COLO829 (cell line): ENCODE measurements at regions not wholly inside any gene's neighbourhood (a gene's known extent, or its start where the extent isn't known, plus 50 kb on each side); places are given as distances from the start of the nearest gene placed in this dataset.
A peak's percentile ranks its signal among the peaks of the same experiment; 100 is the strongest.

Source experiments
- DNase-seq: peaks from one replicate; pipeline ENCODE4 v3.0.0; 2012; ENCODE audit warnings: low spot score

DNA sequence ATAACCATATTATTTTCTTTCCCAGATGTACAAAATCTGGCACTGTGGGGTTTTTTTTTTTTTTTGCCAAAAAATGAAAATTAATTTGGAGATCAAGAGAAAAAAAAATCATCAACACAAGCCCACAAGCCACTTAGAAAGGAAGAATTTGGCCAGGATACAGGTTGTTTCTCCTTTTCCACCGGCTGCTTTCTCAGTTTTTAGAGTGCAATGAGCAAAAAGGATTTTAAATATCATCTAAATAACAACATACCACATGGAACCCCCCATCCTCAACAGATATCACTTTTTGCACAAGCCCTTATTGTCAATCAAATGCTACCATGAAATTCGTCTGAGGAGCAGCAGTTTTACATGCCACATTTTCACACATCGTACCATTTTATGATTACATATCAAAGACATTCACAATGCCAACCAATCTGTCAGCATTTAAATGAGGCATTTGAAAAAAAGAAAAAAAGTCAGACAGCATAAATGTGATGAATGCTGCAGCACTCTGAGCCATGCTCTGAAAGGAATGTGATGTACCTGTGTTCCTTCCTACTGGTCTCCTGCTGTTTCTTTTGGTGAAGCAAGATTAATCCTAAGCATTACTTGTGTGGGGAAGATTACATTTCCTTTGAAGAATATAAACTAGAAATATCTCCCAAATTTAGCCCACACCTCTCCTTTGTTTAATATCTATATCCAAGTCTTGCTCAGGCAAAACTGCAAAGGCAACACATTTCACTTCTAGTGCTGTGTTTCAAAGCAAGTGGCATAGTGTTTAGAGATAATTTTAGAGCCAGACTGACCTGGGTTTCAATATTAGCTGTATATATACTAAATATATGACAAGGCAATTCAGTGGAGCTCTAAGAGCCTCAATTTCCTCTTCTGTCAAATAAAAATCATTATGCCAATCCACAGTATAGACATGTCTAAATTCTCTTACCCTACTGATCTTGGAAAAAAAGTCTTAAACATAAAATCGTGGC lies 391.3 kb downstream of the CMPK2 start:
- no peak for DNase-seq

DNA sequence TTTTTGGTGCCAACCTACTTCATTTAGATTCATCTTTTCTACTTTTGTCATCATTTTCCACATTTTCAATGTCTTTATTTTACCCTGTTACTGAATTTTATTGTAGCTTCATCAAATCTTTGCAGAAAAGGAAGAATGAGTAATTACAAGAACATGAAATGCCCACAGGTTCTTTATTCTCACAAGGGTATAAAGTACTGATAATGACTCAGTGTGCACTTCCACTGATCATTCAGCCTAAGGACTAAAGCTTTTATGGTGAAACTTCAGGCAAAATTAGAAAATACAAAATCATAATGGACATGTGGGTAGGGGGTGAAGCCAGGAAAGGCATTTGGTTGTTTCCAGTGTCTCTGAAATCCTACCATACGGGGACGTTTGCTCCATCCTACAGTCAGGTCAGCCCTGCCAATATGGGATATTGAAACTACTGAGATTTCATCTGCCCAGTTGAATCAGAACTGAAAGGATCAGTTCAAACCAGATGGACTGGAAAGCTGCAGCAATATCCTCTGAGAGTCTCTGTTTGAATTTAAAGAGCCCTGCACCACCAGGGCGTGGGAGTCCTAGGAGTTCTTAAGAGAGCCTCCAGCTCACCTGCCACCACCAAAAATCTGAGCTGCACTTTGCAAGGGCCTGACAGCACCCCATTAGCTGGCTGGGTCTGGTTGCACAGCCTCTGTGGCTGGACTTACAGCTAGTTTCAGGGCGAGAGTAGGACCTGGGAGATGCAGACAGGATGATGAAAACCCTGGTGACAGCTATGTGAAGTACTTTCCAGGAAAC lies 390.4 kb downstream of the CMPK2 start:
- DNase-seq = no peak

DNA sequence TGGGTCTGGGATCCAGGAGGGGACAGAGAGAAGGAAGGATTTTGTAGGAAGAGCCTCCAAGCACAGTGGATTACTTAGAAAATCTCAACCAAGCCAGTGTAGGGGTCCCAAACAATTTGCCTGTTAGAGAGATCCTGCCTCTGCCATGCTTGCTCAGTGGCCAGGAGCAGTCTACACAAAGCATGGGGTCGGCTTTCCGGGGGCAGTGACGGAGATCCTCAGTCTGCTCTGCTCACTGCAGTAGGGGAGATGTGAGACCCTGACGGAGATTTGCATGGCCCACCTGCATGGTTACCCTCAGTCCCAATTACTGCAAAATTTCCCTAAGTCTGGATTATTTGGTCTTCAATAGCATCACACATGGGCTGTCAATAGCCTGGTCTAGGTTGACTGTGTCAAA lies 385.2 kb downstream of the CMPK2 start:
- no peak for DNase-seq

DNA sequence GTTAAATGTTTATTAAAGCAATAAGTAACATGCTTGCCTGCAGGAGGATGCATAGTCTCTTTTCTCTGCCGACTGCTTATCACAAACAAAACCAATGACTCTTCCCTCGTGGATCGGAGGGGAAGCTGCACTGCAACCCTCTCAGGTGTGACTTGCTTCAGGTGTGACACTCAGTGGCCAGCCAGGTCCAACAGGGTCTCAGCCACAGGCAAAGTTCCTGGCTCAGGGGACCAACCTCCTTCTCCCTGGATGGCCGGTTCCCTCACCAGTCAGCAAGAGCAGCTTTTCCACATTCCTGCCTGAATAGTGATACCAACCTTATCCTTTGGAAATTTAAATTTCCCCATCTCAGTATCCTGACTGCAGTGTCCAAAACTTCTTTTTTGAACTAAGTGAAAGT lies 383.5 kb downstream of the CMPK2 start:
- DNase-seq = no peak

DNA sequence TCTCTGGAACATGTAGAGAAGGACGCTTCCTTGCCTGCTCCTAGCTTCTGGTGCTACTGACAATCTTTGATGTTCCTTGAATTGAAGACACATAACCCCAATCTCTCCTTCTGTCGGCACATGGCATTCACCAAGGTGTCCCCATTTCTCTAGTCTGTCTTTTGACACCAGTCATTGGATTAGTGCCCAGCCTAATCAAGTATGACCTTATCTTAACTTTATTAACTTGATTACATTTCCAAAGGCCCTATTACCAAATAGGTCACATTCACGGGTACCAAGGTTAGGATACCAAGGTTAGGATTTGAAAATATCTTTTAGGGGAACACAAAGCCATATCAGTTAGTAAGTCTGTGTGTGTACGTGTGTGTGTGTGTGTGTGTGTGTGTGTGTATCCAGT lies 377.9 kb downstream of the CMPK2 start:
- DNase-seq = no peak

DNA sequence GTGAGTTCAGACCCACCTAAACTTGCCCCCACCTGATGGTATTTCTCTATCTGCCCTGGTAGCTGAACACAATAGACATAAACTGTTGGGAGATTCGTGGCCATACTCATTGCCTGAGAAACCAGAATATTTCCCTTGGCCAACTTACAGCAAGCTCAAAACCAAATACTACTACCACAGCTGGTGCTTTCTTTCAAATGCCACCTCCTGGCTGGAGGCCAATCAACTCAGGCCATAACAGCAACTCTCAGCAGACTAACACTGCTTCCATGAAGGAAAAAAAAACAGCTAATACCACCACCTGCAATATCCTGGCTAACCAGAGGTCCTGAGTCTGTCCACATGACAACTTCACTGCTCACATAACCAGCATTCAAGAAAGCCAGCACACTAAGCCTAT lies 373.1 kb downstream of the CMPK2 start:
- no peak for DNase-seq

DNA sequence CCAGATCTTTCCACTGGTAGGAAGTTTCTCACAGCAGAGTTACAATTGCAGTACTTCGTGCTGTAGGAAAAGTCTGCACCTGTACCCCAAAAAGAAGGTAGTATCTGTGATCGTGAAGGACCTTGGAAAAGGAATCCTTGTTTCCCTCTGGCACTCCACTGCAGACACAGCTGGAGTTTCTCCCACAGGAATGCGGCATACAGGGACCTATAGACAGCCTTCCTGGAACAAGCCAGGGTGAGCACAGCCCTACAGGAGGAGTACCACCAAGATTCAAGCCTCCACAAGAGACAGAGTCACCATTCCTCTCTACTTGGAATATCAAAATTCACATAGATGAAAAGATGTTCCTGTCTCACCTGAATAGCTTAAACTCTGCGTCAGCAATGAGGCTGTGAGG lies 372.4 kb downstream of the CMPK2 start:
- no peak for DNase-seq

DNA sequence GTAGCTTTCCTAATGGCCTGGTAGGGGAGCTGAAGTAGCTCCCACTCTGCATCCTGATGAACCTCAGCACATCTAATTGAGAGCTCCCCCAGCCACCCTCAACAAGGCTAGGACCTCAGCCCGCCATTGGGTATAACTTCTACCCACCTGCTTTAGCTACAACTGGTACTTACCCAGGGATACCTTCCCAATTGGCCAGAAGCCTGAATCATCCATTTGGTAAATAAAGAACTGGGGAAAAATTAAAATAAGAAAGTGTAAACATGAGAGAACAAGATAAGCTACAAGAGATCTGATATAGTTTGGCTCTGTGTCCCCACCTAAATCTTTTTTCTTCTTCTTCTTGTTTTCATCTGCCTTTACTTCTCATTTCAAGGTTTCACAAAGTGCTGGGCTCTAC lies 372.0 kb downstream of the CMPK2 start:
- DNase-seq = no peak

DNA sequence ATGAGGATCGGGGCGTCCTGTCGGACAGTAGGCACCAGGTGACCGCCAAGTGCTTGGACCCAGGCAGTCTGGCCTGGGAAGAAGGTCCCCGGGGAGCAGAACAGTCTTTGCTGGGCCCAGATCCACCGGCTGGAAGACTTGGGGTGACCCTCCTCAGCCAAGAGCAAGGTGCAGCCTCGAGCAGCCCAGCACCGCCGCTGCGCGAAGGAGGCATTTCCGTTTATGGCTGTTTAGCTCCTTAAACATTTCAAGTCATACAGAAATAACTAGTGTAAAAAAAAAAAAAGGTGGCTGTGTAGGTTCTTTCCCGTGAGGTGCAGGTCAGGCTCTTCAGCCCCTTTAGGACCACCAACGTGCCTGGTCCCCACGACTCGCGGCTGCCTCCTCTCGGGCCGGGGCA lies 370.2 kb downstream of the CMPK2 start:
- no peak for DNase-seq

DNA sequence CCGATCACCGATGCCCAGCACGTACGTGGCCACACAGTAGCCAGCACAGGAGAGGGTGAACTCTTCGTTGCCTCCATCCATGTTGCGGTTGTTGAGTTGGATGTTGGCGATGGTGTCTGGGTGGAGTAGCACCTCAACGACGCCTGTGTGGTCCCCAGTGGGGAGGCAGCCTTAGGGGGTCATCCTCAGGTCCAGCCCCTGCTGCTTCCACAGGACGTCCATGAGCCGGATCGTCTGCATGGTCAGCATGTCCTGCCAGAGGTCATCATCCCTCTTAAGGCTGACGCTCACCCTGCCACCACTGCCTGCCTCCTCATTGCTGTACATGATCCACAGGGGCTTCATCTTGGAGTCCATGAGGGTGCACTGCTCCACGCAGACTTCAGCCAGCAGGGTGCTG lies 369.3 kb downstream of the CMPK2 start:
- no peak for DNase-seq

DNA sequence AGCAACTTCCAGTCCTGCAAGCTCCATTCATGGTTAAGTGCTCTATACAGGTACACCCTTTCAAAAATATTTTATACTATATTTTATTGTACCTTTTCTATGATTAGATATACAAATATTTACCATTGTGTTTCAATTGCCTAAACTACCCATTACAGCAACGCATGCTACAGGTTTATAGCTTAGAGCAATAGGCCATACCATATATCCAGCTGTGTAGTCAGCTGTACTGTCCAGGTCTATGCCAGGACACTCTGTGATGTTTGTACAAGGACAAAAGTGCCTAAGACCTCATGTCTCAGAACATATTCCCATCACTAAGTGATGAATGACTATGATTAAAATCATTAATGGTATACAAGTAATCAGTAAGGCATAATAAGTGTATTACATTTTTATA lies 368.7 kb downstream of the CMPK2 start:
- DNase-seq = no peak

DNA sequence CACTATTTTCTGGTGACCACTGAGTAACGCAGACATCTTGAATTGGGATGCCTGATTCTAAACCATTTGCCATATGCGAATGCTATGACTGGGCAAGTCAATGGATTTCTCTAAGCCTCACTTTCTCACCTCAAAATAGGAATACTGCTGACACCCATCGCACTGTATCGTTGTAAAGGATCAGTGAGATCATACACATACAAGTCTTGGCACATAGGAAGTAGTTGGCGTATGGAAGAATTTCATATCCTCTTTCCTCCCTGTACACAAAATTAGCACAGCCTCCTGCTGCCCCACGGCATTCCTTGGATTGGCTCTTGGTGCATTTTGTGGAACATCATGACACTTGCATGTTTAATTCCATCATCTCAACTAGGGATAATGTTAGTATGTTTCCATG lies 366.9 kb downstream of the CMPK2 start:
- no peak for DNase-seq

DNA sequence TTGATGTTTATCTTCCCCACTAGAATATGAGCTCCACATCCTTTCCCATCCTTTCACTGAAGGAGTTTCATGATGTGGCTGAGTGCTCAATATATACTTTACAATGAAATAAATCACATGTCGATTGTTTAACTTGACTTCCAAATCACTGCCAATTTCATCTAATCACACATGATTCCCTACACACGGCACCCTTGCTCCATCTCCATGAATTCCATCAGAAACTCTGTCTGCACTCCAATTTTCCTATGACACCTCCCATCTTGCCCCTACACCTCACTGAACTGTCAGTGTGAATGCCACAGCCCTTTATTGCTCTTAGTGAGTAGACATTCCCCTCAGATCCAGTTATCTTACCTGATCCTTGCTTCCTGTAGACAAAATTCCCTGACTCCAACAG lies 366.0 kb downstream of the CMPK2 start:
- no peak for DNase-seq

DNA sequence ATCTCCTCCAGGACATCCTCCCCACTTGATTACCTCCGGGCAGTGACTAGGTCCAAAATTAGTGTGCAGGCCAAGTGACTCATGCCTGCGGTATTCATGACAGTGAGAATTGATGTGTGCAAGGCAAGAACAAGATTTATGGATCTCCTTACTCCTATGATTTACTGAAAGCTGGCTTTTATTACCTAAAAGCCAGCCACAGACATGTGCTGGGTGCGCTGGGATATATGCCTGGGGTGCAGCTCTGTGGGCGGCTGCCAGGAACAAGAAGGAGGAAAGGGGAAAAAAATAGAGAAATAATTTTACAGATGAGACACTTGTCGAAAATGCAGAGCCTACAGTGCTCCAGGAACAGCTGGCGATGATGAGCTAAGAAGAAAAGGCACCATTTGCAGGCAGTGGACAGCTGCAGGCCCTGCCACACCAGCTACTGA lies 359.3 kb downstream of the CMPK2 start:
- DNase-seq = peak; percentile 67

DNA sequence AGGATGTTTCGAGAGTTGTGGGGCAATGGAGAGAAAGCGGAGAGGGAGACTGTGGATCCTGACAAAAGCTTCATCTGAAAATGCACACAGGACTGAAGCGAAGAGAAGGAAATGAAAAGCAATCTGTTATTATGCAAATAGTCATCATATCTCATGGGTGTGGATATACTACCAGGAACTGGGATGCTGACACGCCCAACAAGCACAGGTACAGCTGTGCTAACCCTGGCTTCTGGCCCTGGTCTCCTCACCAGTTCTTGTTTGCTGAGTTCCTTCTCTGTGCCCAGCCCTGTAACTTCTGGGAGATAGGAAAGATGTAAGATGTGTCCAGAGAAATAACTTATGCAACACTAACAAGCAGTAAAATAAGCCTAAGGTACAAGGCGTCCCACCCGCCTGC lies 358.8 kb downstream of the CMPK2 start:
- no peak for DNase-seq

DNA sequence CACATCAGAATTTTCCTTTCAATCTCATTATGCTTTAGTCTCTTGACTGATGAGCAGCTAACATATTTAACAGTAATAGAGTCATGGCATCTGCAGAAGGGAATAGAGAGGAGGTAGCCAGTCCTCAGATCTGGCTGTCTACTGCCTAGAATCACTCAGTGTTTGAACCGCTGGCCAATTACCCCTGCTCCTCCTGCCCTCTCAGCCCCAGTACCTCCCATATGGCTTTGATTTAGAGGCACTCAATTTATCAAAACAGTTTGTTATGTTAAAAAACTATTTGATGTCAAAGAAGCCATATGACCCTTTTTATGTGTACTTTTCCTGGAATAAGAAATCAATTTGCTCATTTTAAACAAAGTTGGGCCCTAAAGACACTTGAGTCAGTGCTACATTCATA lies 355.2 kb downstream of the CMPK2 start:
- DNase-seq = no peak

DNA sequence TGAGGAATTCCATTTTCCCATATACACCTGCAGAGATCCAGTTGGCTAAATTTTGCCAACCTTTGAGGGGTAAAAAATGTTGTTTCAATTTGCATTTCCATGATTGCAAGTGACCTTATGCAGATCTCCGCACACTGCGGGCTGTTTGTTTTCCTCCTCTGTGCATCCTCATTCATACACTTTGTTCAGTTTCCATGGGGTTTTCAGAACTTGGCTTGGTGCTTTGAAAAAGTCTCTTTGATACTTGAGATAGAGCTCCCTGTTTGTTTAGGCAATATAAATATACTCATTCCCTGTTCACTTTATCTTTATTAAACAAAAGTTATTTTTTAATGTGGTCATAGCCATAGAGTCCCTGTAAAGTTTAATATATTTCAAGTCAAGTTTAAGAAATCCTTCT lies 353.1 kb downstream of the CMPK2 start:
- no peak for DNase-seq

DNA sequence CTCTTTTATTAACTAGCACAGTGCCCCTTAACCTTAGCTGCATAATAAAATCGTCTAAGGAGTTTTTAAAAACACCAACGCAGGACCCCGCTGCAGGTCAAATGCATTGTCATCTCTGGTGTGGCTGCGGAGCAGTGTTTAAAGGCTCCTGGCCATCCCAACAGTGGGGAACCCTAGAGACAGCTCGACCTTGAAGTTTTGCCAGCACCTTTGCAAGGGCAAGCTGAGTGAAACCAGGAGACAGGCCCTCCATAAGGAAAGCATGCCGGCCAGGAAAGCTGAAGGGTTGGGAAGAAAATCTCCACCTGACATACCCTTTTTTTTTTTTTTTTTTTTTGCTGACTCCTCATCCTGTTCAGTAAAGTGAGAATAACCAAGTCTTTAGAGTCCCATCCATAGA lies 349.0 kb downstream of the CMPK2 start:
- DNase-seq = no peak

DNA sequence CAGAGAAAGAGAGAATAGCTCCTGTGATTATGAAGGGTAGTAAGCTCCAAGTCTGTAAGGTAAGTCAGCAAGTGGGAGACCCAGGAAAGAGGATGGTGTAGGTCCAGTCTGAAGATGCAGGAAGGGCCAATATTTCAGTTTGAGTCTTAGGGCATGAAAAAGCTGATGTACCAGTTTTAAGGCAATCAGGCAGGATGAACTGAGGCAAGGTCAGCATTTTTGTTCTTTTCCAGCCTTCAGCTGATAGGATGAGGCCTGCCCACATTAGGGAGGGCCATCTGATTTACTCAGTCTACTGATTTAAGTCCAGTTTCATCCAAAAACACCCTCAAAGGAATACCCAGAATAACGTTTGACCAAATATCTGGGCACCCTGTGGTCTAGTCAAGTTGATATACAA lies 347.3 kb downstream of the CMPK2 start:
- DNase-seq = no peak

DNA sequence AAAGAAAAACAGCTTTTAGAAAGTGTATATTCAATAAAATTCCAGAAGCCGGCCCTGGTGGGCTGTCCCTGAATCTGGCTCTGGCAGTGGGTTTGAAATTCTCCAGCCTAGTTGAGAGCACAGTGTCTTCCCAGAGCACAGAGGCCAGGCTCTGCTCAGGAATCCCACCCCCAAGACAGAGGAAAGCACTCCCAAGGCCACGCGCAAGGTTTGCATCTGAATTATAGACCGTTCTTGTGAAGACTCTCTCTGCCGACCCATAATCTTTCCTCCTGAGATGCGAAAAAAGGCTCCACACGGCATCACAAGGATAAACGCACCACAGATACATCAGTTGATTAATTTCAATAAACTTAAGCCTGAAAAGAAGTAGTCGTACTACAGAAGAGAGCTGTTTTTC lies 342.2 kb downstream of the CMPK2 start:
- DNase-seq = no peak

DNA sequence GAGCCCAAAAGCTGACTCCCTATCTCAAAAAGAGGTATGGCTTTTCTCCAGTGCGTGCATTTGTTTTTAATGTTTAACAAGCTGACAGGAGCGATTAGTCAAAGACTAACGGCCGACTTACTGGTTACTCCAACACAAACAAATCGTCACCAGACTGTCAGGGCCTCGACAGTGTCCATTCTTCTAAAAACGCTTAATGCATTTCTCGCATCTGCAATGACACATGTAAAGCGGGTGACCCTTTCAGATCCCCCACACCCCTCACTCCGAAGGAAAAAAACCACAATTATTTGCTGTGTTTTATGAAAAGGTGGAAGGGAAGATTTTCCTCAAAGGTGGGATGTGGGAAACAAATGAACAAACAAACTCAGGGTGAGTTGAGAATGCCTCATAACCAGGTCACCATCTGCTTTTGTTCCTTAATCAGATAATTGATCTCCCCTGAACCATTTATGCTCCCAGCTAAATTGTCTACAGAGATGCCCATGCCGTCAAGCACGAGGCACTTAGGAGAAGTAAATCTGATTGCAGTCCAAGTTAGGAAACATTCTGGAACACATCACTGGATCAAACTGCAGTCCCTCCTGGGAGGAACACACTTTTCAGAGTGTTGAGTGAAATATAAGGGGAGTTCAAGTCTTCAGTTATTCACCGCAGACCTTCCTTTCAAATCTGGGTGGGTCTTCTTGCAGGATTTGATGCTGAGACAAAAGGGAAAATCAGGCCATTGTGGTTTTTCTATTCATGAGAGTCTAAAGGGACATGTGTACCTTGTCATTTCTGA lies 340.8 kb downstream of the CMPK2 start:
- DNase-seq = no peak

DNA sequence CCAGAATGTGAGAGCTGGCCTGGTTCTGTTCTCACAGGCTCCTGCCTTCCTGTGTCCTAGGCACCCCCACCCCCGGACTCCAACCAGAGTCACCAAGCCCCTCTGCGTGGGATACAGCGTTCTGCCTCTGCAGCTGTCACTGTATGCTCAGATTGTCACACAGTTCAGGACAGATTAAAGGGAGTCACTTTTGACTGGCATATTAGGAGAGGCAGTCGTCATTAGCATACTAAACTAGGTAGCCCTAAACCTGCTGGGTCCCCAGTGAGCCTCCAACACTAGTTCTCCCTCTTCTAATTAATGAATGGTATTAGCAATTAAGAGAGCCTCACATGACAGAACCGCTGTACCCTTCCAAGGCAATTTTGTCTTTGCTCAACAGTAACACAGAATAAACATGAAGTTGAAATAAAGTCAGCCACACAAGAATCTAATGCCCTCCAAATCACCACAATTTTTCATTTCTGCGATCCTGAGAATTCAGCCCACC lies 340.2 kb downstream of the CMPK2 start:
- DNase-seq = no peak
